ENCODE measurements at regions not wholly inside any gene's neighbourhood (a gene's known extent, or its start where the extent isn't known, plus 50 kb on each side); places are given as distances from the start of the nearest gene placed in this dataset.

DNA sequence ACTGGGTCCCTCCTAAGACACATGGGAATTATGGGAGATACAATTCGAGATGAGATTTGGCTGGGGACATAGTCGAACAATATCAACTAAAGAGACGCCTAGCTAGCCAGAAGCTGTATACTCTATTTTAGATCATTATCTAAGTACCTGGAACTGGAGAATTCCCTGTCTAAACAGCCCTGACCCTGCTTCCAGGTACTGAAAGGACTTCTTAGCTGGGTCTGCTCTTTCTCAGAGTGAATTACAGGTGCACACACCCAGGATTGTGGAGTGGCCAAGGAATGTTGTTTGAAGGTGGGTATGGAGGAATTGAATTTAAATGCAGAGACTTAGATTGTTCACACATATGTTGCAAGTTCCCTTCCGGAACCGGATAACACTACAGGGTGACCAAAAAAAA, 733.0 kb downstream of the RPS29 start:
- TF ChIP-seq, protein P1, sequence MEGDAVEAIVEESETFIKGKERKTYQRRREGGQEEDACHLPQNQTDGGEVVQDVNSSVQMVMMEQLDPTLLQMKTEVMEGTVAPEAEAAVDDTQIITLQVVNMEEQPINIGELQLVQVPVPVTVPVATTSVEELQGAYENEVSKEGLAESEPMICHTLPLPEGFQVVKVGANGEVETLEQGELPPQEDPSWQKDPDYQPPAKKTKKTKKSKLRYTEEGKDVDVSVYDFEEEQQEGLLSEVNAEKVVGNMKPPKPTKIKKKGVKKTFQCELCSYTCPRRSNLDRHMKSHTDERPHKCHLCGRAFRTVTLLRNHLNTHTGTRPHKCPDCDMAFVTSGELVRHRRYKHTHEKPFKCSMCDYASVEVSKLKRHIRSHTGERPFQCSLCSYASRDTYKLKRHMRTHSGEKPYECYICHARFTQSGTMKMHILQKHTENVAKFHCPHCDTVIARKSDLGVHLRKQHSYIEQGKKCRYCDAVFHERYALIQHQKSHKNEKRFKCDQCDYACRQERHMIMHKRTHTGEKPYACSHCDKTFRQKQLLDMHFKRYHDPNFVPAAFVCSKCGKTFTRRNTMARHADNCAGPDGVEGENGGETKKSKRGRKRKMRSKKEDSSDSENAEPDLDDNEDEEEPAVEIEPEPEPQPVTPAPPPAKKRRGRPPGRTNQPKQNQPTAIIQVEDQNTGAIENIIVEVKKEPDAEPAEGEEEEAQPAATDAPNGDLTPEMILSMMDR (IDR thresholded peaks at IDR 0.05): no peak
- ATAC-seq (ENCODE audit: low FRiP score): no peak
- DNase-seq (ENCODE audit: low spot score): no peak

DNA sequence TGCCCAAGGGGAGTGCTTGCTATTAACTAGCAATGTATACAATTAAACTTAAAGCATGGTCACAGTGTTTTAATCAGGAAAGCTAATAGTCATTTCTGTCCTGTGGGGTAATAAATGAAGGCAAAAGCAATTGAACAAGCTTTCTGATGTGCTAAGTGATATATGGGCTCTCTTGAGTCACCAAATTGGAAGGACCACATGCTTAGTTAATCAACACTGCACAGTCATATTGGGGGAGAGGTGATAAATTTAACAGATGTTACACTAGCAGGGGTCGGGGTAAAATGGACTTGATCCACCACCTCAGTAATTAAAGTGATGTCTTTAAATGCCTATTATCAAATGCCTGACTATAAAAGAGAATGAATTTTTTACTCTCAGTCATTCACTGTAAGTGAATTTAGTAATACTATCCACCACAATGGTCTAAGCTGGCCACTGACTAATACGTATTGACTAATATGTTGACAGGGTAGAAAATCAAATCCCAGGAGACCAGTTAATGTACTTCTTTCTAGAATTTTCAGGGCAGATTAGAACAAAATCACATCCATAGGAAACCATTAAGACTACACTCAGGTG, 736.3 kb downstream of the RPS29 start:
- ATAC-seq (ENCODE audit: low FRiP score): no peak
- DNase-seq (ENCODE audit: low spot score): no peak
- TF ChIP-seq, protein P1 (IDR thresholded peaks at IDR 0.05): no peak

DNA sequence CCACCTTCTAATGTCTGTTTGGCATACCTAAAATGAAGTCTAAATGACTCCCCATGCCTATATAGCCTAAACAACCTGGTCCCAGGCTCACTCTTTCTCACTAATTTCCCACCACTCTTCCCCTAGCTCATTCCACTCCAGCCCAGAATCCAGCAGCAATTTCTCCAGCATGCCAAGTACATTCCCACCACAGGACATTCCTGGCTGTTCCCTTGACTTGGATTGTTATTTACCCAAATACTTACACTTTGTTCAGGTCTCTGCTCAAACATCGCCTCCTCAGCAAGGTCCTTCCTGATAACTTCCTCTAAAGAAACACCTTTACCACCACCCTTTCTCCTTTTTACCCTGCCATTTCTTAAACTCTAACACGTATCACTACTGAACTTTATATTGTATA, 743.4 kb downstream of the RPS29 start:
- TF ChIP-seq, protein P1 (IDR thresholded peaks at IDR 0.05): no peak
- ATAC-seq (ENCODE audit: low FRiP score) (no peak), DNase-seq (ENCODE audit: low spot score) (no peak)

DNA sequence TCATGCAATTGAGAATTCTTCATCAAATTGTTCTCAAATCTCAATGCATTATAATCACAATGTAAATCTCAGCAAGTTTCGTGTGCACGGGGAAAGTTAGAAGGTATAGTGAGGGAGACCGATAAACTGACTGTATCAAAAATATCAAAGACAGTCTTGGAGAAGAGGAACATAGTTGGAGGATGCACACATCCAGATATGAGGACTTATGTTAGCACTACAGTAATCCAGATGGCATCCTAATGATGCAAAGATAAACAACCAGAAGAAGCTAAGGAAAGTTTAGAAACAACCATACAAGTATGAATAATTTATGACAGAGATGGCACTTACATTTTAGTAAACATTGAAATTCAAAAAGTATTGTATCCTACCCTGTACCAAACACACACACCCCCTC, 760.1 kb downstream of the RPS29 start:
- DNase-seq (ENCODE audit: low spot score) (no peak), ATAC-seq (ENCODE audit: low FRiP score) (no peak)
- TF ChIP-seq, protein P1 (IDR thresholded peaks at IDR 0.05): no peak

DNA sequence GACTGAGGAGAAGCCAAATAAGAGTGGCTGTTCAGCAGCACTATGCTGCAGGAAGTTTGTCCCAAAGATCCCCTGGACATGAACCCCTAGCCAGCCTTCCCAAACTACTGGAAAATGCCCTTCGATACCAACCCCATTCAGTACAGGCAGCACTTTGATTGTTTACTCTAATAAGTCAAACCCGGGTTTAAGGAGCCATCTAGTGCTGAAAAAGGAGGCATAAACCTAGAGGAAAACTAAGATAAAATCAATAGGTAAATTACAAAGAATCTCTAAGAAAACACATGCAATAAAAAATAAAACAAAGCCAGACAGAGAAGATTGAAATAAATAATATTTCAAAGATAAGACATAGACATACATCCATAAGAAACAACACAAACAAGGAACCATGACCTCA, 771.6 kb downstream of the RPS29 start:
- TF ChIP-seq, protein P1 (IDR thresholded peaks at IDR 0.05): no peak
- DNase-seq (ENCODE audit: low spot score): no peak
- ATAC-seq (ENCODE audit: low FRiP score): no peak

DNA sequence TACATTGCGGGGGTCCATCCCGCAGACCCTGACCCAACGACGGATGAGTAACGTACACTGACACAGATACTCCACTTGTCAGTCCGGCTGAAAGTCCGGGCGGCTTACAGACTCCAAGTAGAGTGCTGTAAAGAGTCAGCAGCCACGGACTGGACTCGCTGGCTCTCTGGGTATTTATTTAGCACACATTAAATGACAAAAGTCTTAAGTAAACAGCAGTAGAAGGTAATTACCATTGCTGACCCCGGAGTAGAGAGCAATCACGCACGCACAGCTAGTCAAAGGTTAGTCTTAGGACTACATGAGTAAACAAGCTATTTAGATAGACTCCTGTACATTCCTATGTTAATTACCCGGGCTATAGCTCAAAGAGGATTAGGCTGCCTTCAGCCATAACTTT, 780.9 kb downstream of the RPS29 start:
- DNase-seq (ENCODE audit: low spot score) (no peak), ATAC-seq (ENCODE audit: low FRiP score) (no peak)

More for the DNA sequence above, 780.9 kb downstream of the RPS29 start:
- TF ChIP-seq, protein P1 (IDR thresholded peaks at IDR 0.05): no peak
